CD14-positive monocyte (primary cell): ENCODE measurements at regions not wholly inside any gene's neighbourhood (a gene's known extent, or its start where the extent isn't known, plus 50 kb on each side); places are given as distances from the start of the nearest gene placed in this dataset.

ENCODE experiments used
- DNase-seq, 3 donors: peaks; one replicate each; pipeline ENCODE4 v3.0.0-alpha.2; 2011 to 2022
- H2AFZ ChIP-seq: 2 replicates; pipeline ENCODE4 v1.6.0; 2012; ENCODE audit warnings: mild to moderate bottlenecking, low read depth, low read length, inconsistent platforms; ENCODE audit not compliant: insufficient read depth, poor library complexity, severe bottlenecking
- H3K27ac ChIP-seq, 2 donors: 1 replicate in 1 of 2; 2 replicates in 1 of 2; pipeline ENCODE4 v1.5.1; 2012 to 2013; ENCODE audit warnings: low read length in 2 of 2, control low read depth in 1 of 2, inconsistent platforms in 1 of 2, low read depth in 1 of 2, mild to moderate bottlenecking in 1 of 2
- H3K27me3 ChIP-seq, 2 donors: one replicate each; pipeline versions ENCODE4 v1.6.0 to v1.6.1; 2011 to 2013; ENCODE audit warnings: low read length in 2 of 2; ENCODE audit not compliant: control insufficient read depth in 2 of 2, insufficient read depth in 2 of 2
- H3K36me3 ChIP-seq, 2 donors: replicated peaks in 1 of 2; 1 replicate in 1 of 2; 2 replicates in 1 of 2; pipeline versions ENCODE4 v1.5.1 to v1.6.1; 2012 to 2013; ENCODE audit warnings: low read length in 2 of 2, control low read depth in 1 of 2, inconsistent platforms in 1 of 2, mild to moderate bottlenecking in 1 of 2; ENCODE audit not compliant: insufficient read depth in 2 of 2, control insufficient read depth in 1 of 2
- H3K4me1 ChIP-seq, 2 donors: 1 replicate in 1 of 2; 2 replicates in 1 of 2; pipeline versions ENCODE4 v1.5.1 to v1.6.1; 2012 to 2013; ENCODE audit warnings: low read length in 2 of 2, control low read depth in 1 of 2, inconsistent platforms in 1 of 2, mild to moderate bottlenecking in 1 of 2, moderate library complexity in 1 of 2; ENCODE audit not compliant: insufficient read depth in 2 of 2, control insufficient read depth in 1 of 2
- H3K4me2 ChIP-seq: replicated peaks from 2 replicates; pipeline ENCODE3; 2012; ENCODE audit warnings: low read length, moderate library complexity, mild to moderate bottlenecking; ENCODE audit not compliant: poor library complexity, severe bottlenecking; ENCODE audit errors: extremely low read depth
- H3K4me3 ChIP-seq, 3 experiments: fragments of 200-600 bp in 1 of 3; sonication (generic) in 1 of 3; replicated peaks in 1 of 3; 1 replicate in 2 of 3; 2 replicates in 1 of 3; pipeline ENCODE4 v1.5.1; 2011 to 2013; ENCODE audit warnings: low read length in 3 of 3, mild to moderate bottlenecking in 3 of 3, control low read depth in 2 of 3, low read depth in 2 of 3, inconsistent platforms in 1 of 3, moderate library complexity in 1 of 3
- H3K79me2 ChIP-seq: 2 replicates; pipeline ENCODE4 v1.6.0; 2012; ENCODE audit warnings: mild to moderate bottlenecking, control low read depth, inconsistent platforms, low read length, moderate library complexity; ENCODE audit not compliant: insufficient read depth
- H3K9ac ChIP-seq: 2 replicates; pipeline ENCODE4 v1.6.0; 2017; ENCODE audit warnings: low read length, mild to moderate bottlenecking; ENCODE audit not compliant: insufficient read depth, poor library complexity, severe bottlenecking
- H3K9me3 ChIP-seq, 2 donors: replicated peaks in 1 of 2; 1 replicate in 1 of 2; 2 replicates in 1 of 2; pipeline versions ENCODE4 v1.5.1 to v1.6.1; 2012 to 2013; ENCODE audit warnings: low read length in 2 of 2, control low read depth in 1 of 2; ENCODE audit not compliant: control insufficient read depth in 1 of 2, insufficient read depth in 1 of 2
- H4K20me1 ChIP-seq: 2 replicates; pipeline ENCODE4 v1.6.0; 2012; ENCODE audit warnings: mild to moderate bottlenecking, low read length, control low read depth, moderate library complexity; ENCODE audit not compliant: insufficient read depth
- H3K27ac Mint-ChIP-seq, 7 donors: one replicate each; pipeline ENCODE4 v1.8.0; 2020; ENCODE audit warnings: mild to moderate bottlenecking in 7 of 7, mixed read lengths in 7 of 7, moderate library complexity in 6 of 7, inconsistent platforms in 2 of 7
- H3K27me3 Mint-ChIP-seq, 3 donors: one replicate each; pipeline ENCODE4 v1.8.0; 2021 to 2022; ENCODE audit warnings: low read depth in 3 of 3, mild to moderate bottlenecking in 3 of 3, mixed read lengths in 3 of 3, moderate library complexity in 3 of 3, inconsistent platforms in 1 of 3
- H3K36me3 Mint-ChIP-seq, 2 donors: one replicate each; pipeline ENCODE4 v1.8.0; 2020; ENCODE audit warnings: mixed read lengths in 2 of 2, inconsistent platforms in 1 of 2, mild to moderate bottlenecking in 1 of 2
- H3K4me1 Mint-ChIP-seq: one replicate; pipeline ENCODE4 v1.8.0; 2020; ENCODE audit warnings: mild to moderate bottlenecking, mixed read lengths
- H3K4me3 Mint-ChIP-seq, 2 donors: one replicate each; pipeline ENCODE4 v1.8.0; 2020; ENCODE audit warnings: mild to moderate bottlenecking in 2 of 2, mixed read lengths in 2 of 2, moderate library complexity in 1 of 2
- H3K9me3 Mint-ChIP-seq, 7 donors: one replicate each; pipeline ENCODE4 v1.8.0; 2020 to 2022; ENCODE audit warnings: mixed read lengths in 7 of 7, mild to moderate bottlenecking in 6 of 7, moderate library complexity in 6 of 7, inconsistent platforms in 2 of 7
- CTCF ChIP-seq: fragments of 200-600 bp; IDR thresholded peaks from one replicate; pipeline ENCODE4 v1.8.0; 2022; ENCODE audit warnings: antibody characterized with exemption, mild to moderate bottlenecking
- WGBS: methylation state at CpG from one replicate; pipeline ENCODE4 v1.1.5; 2013; ENCODE audit warnings: missing lambda C conversion rate; ENCODE audit not compliant: insufficient coverage; 5-methylcytosine and 5-hydroxymethylcytosine counted together
- intact Hi-C, 2 donors: fragments of 100-400 bp; cut with micrococcal nuclease; formaldehyde crosslinking; loops; one replicate each; pipeline versions ENCODE4 v1.15.0 to v1.15.1; 2023

DNA sequence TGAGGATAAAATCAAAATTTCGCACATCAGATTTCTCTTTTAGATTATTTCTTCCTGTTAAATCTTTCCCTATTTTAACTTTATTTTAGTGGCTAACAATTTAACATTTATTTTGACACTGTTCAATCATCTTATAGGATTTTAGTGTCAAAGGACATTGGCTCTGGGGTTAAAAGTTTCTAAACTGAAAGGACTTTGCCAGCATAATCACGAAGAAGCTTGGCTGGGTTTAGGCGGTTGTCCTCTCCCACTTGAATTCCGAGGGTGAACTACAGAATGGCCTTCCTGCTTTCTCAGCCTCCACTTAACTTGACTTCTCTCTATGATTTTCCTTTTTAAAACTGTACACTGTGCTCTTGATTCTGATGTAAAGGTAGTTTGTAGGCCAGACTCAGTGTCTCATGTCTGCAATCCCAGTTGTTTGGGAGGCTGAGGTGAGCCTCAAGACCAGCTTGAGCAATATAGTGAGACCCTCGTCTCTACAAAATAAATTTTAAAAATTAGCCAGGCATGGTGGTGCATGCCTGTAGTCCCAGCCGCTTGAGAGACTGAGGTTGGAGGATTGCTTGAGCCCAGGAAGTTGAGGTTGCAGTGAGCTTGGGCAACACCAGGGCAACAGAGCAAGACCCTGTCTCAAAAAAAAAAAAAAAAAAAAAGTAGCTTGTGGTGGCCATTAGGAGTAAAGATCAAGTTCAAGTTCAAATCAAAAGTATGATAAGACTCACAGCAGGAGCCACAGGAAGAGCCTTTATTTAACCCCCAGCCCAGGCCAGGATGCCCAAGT lies 54.8 kb upstream of the KATNAL1 start:
- Mint-ChIP-seq H3K36me3 (no peaks in the 10 kb centered on the region), H3K4me1 (peaks cover 6% of the 10 kb centered on the region)

GRCh38 chr13:30362869-30363268 lies 55.5 kb upstream of the KATNAL1 start:
- intact Hi-C loops, result no loop called here
- no peaks in the 10 kb centered on the region for H3K9me3 ChIP-seq
- H3K79me2 ChIP-seq, result no peaks in the 10 kb centered on the region
- TF ChIP-seq CTCF, result no peak
- H3K4me1 Mint-ChIP-seq, result peaks cover 6% of the 10 kb centered on the region
- DNase-seq, result no peak
- H2AFZ ChIP-seq, result no peak overlapping the region
- no peaks in the 10 kb centered on the region for H3K9me3 Mint-ChIP-seq
- H3K27ac Mint-ChIP-seq, result peak overlapping the region in 1 of 7 donors; percentile 38
- H3K27ac ChIP-seq, result no peak overlapping the region
- no peak overlapping the region for H3K4me3 Mint-ChIP-seq
- no peak overlapping the region for H3K4me2 ChIP-seq
- H3K27me3 ChIP-seq, result no peaks in the 10 kb centered on the region
- H3K36me3 ChIP-seq, result no peaks in the 10 kb centered on the region
- H4K20me1 ChIP-seq, result no peaks in the 10 kb centered on the region
- no peak overlapping the region for H3K9ac ChIP-seq
- no peaks in the 10 kb centered on the region for H3K36me3 Mint-ChIP-seq
- 94% methylated on average over 7 of the region's 12 CpGs for WGBS
- no peaks in the 10 kb centered on the region for H3K4me1 ChIP-seq
- no peaks in the 10 kb centered on the region for H3K27me3 Mint-ChIP-seq
- H3K4me3 ChIP-seq, result no peak overlapping the region

More for the DNA sequence above, 54.8 kb upstream of the KATNAL1 start:
- no peak overlapping the region for H3K9ac ChIP-seq
- H3K4me3 Mint-ChIP-seq, result no peak overlapping the region
- H3K27ac Mint-ChIP-seq, result no peak overlapping the region
- H3K9me3 ChIP-seq, result no peaks in the 10 kb centered on the region
- H3K4me3 ChIP-seq, result no peak overlapping the region
- no peaks in the 10 kb centered on the region for H3K27me3 Mint-ChIP-seq
- WGBS, result 100% methylated on average over 3 of the region's 6 CpGs
- H3K27me3 ChIP-seq, result no peaks in the 10 kb centered on the region
- no peaks in the 10 kb centered on the region for H4K20me1 ChIP-seq
- H3K4me2 ChIP-seq, result no peak overlapping the region
- no peaks in the 10 kb centered on the region for H3K9me3 Mint-ChIP-seq
- no peak for DNase-seq
- H3K36me3 ChIP-seq, result no peaks in the 10 kb centered on the region
- no peak overlapping the region for H2AFZ ChIP-seq
- H3K27ac ChIP-seq, result no peak overlapping the region
- intact Hi-C loops, result no loop called here
- no peaks in the 10 kb centered on the region for H3K79me2 ChIP-seq
- H3K4me1 ChIP-seq, result no peaks in the 10 kb centered on the region
- no peak for TF ChIP-seq CTCF
